Colonic mucosa (tissue), 4 donors: ENCODE measurements at regions not wholly inside any gene's neighbourhood (a gene's known extent, or its start where the extent isn't known, plus 50 kb on each side); places are given as distances from the start of the nearest gene placed in this dataset.

Experiments used
- DNase-seq: peaks from one replicate; pipeline ENCODE4 v3.0.0-alpha.2; 2020
- H3K27ac ChIP-seq: fragments of 200-600 bp; one replicate; pipeline ENCODE4 v1.8.0; 2021
- H3K27me3 ChIP-seq: fragments of 200-600 bp; one replicate; pipeline ENCODE4 v1.8.0; 2021
- H3K36me3 ChIP-seq: fragments of 200-600 bp; one replicate; pipeline ENCODE4 v1.8.0; 2021
- H3K4me1 ChIP-seq: fragments of 200-600 bp; one replicate; pipeline ENCODE4 v1.8.0; 2021; ENCODE audit warnings: mild to moderate bottlenecking
- H3K4me3 ChIP-seq: fragments of 200-600 bp; one replicate; pipeline ENCODE4 v1.8.0; 2021
- H3K9ac ChIP-seq, 2 donors: one replicate each; pipeline ENCODE4 v1.7.0; 2013; ENCODE audit warnings: control low read depth in 2 of 2, low read depth in 2 of 2, low read length in 2 of 2
- H3K9me3 ChIP-seq: fragments of 200-600 bp; one replicate; pipeline ENCODE4 v1.8.0; 2021
- CTCF ChIP-seq: fragments of 200-600 bp; IDR thresholded peaks from one replicate; pipeline ENCODE4 v1.8.0; 2022; ENCODE audit warnings: antibody characterized with exemption, mild to moderate bottlenecking
- intact Hi-C: fragments of 100-400 bp; cut with DNase I; formaldehyde crosslinking; loops from one replicate; pipeline ENCODE4 v1.14.1; 2022
- donor health status: healthy.
- donor health status: DM: no; HTN: no; CAD: no.
- donor health status: DM: no; HTN: no; CAD: no.

- Histone ChIP-seq H3K9ac (no peak overlapping the region), H3K27ac (no peak overlapping the region), H3K36me3 (no peaks in the 10 kb centered on the region), H3K4me1 (no peaks in the 10 kb centered on the region), H3K27me3 (no peaks in the 10 kb centered on the region), H3K4me3 (no peak overlapping the region), H3K9me3 (no peaks in the 10 kb centered on the region)
- intact Hi-C loops: no loop called here
- no peak for TF ChIP-seq CTCF
- no peak for DNase-seq
Measured at GRCh38 chr20:60901831-60902230, 350.2 kb upstream of the CDH4 start.

GRCh38 chr20:60903325-60903971 lies 348.6 kb upstream of the CDH4 start:
- no peaks in the 10 kb centered on the region for H3K27me3 ChIP-seq
- no peak overlapping the region for H3K9ac ChIP-seq
- H3K4me1 ChIP-seq: no peaks in the 10 kb centered on the region
- H3K4me3 ChIP-seq: no peak overlapping the region
- no peaks in the 10 kb centered on the region for H3K36me3 ChIP-seq
- DNase-seq: no peak
- intact Hi-C loops: no loop called here
- no peak overlapping the region for H3K27ac ChIP-seq
- no peak for TF ChIP-seq CTCF
- no peaks in the 10 kb centered on the region for H3K9me3 ChIP-seq

- Histone ChIP-seq H3K4me3 (no peak overlapping the region), H3K9me3 (no peaks in the 10 kb centered on the region), H3K27ac (no peak overlapping the region), H3K36me3 (no peaks in the 10 kb centered on the region), H3K4me1 (no peaks in the 10 kb centered on the region), H3K9ac (no peak overlapping the region), H3K27me3 (no peaks in the 10 kb centered on the region)
- DNase-seq: no peak
- intact Hi-C loops: no loop called here
- TF ChIP-seq CTCF: no peak
Measured at GRCh38 chr20:60904730-60905129, 347.3 kb upstream of the CDH4 start.

GRCh38 chr20:60905919-60906318 lies 346.1 kb upstream of the CDH4 start:
- no peak for TF ChIP-seq CTCF
- no peak overlapping the region for H3K9ac ChIP-seq
- intact Hi-C loops: no loop called here
- H3K9me3 ChIP-seq: no peaks in the 10 kb centered on the region
- no peak overlapping the region for H3K4me3 ChIP-seq
- no peaks in the 10 kb centered on the region for H3K36me3 ChIP-seq
- no peaks in the 10 kb centered on the region for H3K4me1 ChIP-seq
- H3K27ac ChIP-seq: no peak overlapping the region
- H3K27me3 ChIP-seq: no peaks in the 10 kb centered on the region
- DNase-seq: no peak

GRCh38 chr20:60906555-60906954 lies 345.5 kb upstream of the CDH4 start:
- Histone ChIP-seq H3K4me3 (no peak overlapping the region), H3K27me3 (no peaks in the 10 kb centered on the region), H3K9ac (no peak overlapping the region), H3K36me3 (no peaks in the 10 kb centered on the region), H3K4me1 (no peaks in the 10 kb centered on the region), H3K27ac (no peak overlapping the region), H3K9me3 (no peaks in the 10 kb centered on the region)
- intact Hi-C loops: no loop called here
- TF ChIP-seq CTCF: no peak
- DNase-seq: no peak
